K562 (cell line): ENCODE measurements at regions not wholly inside any gene's neighbourhood (a gene's known extent, or its start where the extent isn't known, plus 50 kb on each side); places are given as distances from the start of the nearest gene placed in this dataset.
"Not testable (repeated sequence)": the region's sequence is repeated elsewhere in the genome, so short reads cannot be mapped to it uniquely, and the experiment has no call there.

Experiments
- ARID1B ChIP-seq: fragments of 450-650 bp; IDR thresholded peaks from 2 replicates; pipeline ENCODE4 v1.6.1; 2016; ENCODE audit warnings: antibody characterized with exemption, mild to moderate bottlenecking, inconsistent platforms
- CEBPB ChIP-seq: fragments of 450-650 bp; IDR thresholded peaks from 2 replicates; pipeline ENCODE4 v1.6.1; 2016; ENCODE audit warnings: missing genetic modification characterization, missing compliant biosample characterization
- CEBPG ChIP-seq, 3 experiments: fragments of 200-800 bp in 1 of 3; sonication (Bioruptor generic) in 1 of 3; sonication (generic) in 1 of 3; formaldehyde crosslinking in 1 of 3; IDR thresholded peaks in 2 of 3; conservative IDR thresholded peaks in 1 of 3; 2 replicates each; pipeline versions ENCODE4 v1.6.1 to v1.8.0; 2016 to 2022; ENCODE audit warnings: missing compliant biosample characterization in 2 of 3, missing genetic modification characterization in 2 of 3, mild to moderate bottlenecking in 1 of 3, missing genetic modification reagents in 1 of 3
- FOSL1 ChIP-seq: fragments of 200-800 bp; sonication (Bioruptor generic); conservative IDR thresholded peaks from 2 replicates; pipeline ENCODE4 v1.6.1; 2016; ENCODE audit warnings: missing genetic modification characterization, missing compliant biosample characterization
- ID3 ChIP-seq, 2 experiments: fragments of 250-450 bp in 1 of 2; fragments of 450-650 bp in 1 of 2; sonication (Bioruptor Pico) in 1 of 2; IDR thresholded peaks; 2 replicates each; pipeline versions ENCODE4 v1.6.1 to v1.8.0; 2016 to 2021; ENCODE audit warnings: mild to moderate bottlenecking in 2 of 2, moderate library complexity in 2 of 2, missing compliant biosample characterization in 1 of 2, missing genetic modification characterization in 1 of 2
- IRF9 ChIP-seq: fragments of 450-650 bp; IDR thresholded peaks from 2 replicates; pipeline ENCODE4 v1.6.1; 2016; ENCODE audit warnings: missing biosample characterization, missing genetic modification characterization
- NFIC ChIP-seq: fragments of 450-650 bp; IDR thresholded peaks from 2 replicates; pipeline ENCODE4 v1.6.1; 2017; ENCODE audit warnings: mild to moderate bottlenecking, inconsistent platforms
- NFXL1 ChIP-seq: fragments of 450-650 bp; formaldehyde crosslinking; IDR thresholded peaks from 2 replicates; pipeline ENCODE4 v1.4.0; 2021; ENCODE audit warnings: mild to moderate bottlenecking
- NR2C1 ChIP-seq, 2 experiments: fragments of 450-650 bp; IDR thresholded peaks; 2 replicates each; pipeline ENCODE4 v1.6.1; 2017; ENCODE audit warnings: mild to moderate bottlenecking in 2 of 2, antibody characterized with exemption in 1 of 2, inconsistent platforms in 1 of 2, missing compliant biosample characterization in 1 of 2, missing genetic modification characterization in 1 of 2
- PPARD ChIP-seq: fragments of 250-450 bp; sonication (Bioruptor Pico); IDR thresholded peaks from 2 replicates; pipeline ENCODE4 v1.8.0; 2022; ENCODE audit warnings: inconsistent platforms, mild to moderate bottlenecking, moderate library complexity
- PTRF ChIP-seq: fragments of 450-650 bp; IDR thresholded peaks from 2 replicates; pipeline ENCODE4 v1.6.1; 2016; ENCODE audit warnings: mild to moderate bottlenecking, missing genetic modification characterization, missing compliant biosample characterization
- PTTG1 ChIP-seq: fragments of 450-650 bp; IDR thresholded peaks from 2 replicates; pipeline ENCODE4 v1.6.1; 2016; ENCODE audit warnings: low read depth, mild to moderate bottlenecking, missing genetic modification characterization, missing compliant biosample characterization
- SMARCA4 ChIP-seq: fragments of 450-650 bp; IDR thresholded peaks from 2 replicates; pipeline ENCODE4 v1.6.1; 2016
- TEAD1 ChIP-seq, 2 experiments: fragments of 450-650 bp in 1 of 2; sonication (generic) in 1 of 2; formaldehyde crosslinking; IDR thresholded peaks; 2 replicates each; pipeline versions ENCODE4 v1.4.0 to v1.8.0; 2020 to 2022; ENCODE audit warnings: mild to moderate bottlenecking in 2 of 2, missing genetic modification reagents in 1 of 2
- ZBTB12 ChIP-seq: fragments of 250-450 bp; sonication (Bioruptor Pico); IDR thresholded peaks from 2 replicates; pipeline ENCODE4 v1.4.0; 2020
- ZNF311 ChIP-seq: fragments of 250-450 bp; sonication (Bioruptor Pico); IDR thresholded peaks from 2 replicates; pipeline ENCODE4 v1.4.0; 2020; ENCODE audit warnings: mild to moderate bottlenecking, moderate library complexity
- ZNF592 ChIP-seq: fragments of 450-650 bp; IDR thresholded peaks from 2 replicates; pipeline ENCODE4 v1.6.1; 2017; ENCODE audit warnings: antibody characterized with exemption, mild to moderate bottlenecking
- ZNF740 ChIP-seq, 3 experiments: fragments of 200-800 bp in 1 of 3; sonication (Bioruptor generic) in 1 of 3; sonication (generic) in 1 of 3; formaldehyde crosslinking in 1 of 3; IDR thresholded peaks; 2 replicates each; pipeline versions ENCODE4 v1.6.1 to v1.8.0; 2016 to 2022; ENCODE audit warnings: mild to moderate bottlenecking in 2 of 3, missing compliant biosample characterization in 2 of 3, missing genetic modification characterization in 2 of 3, missing genetic modification reagents in 1 of 3

GRCh38 chr16:10328291-10328690 lies 57.6 kb upstream of the ATF7IP2 start (continued):
- TF ChIP-seq ZNF740 (CRISPR knock-in tag; IDR thresholded peaks at IDR 0.05); ID3 (CRISPR knock-in tag; IDR thresholded peaks at IDR 0.05); NR2C1 (IDR thresholded peaks at IDR 0.05): not testable (repeated sequence)
- peak in 1 of 2 experiments; percentile 71; a peak in 1 of 4 replicates for TF ChIP-seq ZNF740 (tag; IDR thresholded peaks at IDR 0.05)
- peak; percentile 53; the same call in 1 of the 2 replicates for TF ChIP-seq IRF9
- 0 out of 2 replicates have a peak, but pooled peaks have one; percentile 21 for TF ChIP-seq ZBTB12 (CRISPR knock-in tag)
- peak; percentile 71 for TF ChIP-seq SMARCA4
- 0 out of 2 replicates have a peak, but pooled peaks have one; percentile 31 for TF ChIP-seq PTRF
- TF ChIP-seq FOSL1 (tag): peak; percentile 85
- peak; percentile 88 for TF ChIP-seq ZNF592
- 0 out of 2 replicates have a peak, but pooled peaks have one; percentile 13 for TF ChIP-seq PPARD (CRISPR knock-in tag)
- TF ChIP-seq PTTG1 (tag): peak; percentile 81
- peak; percentile 85 for TF ChIP-seq NFIC
- TF ChIP-seq TEAD1 (CRISPR knock-in tag; IDR thresholded peaks at IDR 0.05): 0 out of 4 replicates have a peak, but pooled peaks of 1 of the 2 experiments have one; percentile 42
- peak; percentile 38; the same call in 1 of the 2 replicates for TF ChIP-seq CEBPG (CRISPR knock-in tag; IDR thresholded peaks at IDR 0.05)
- TF ChIP-seq CEBPG (tag; conservative IDR thresholded peaks at IDR 0.05 in 1 of 2, IDR thresholded peaks at IDR 0.05 in 1 of 2): peak; percentile 31 to 60; a peak in 2 of 4 replicates
- peak; percentile 57; the same call in 1 of the 2 replicates for TF ChIP-seq NFXL1 (CRISPR knock-in tag)
- TF ChIP-seq ZNF311 (CRISPR knock-in tag): peak; percentile 67; the same call in 1 of the 2 replicates
- TF ChIP-seq ID3 (tag; IDR thresholded peaks at IDR 0.05): 0 out of 2 replicates have a peak, but pooled peaks have one; percentile 41
- TF ChIP-seq ARID1B: peak; percentile 52; the same call in 1 of the 2 replicates
- peak; percentile 67 for TF ChIP-seq NR2C1 (tag; IDR thresholded peaks at IDR 0.05)
- peak; percentile 51; the same call in 1 of the 2 replicates for TF ChIP-seq CEBPB (tag)
